Stomach (tissue), 4 donors: ENCODE measurements at regions not wholly inside any gene's neighbourhood (a gene's known extent, or its start where the extent isn't known, plus 50 kb on each side); places are given as distances from the start of the nearest gene placed in this dataset.

Experiments used
- POLR2AphosphoS5 ChIP-seq, 3 donors: sonication (generic); formaldehyde crosslinking; IDR thresholded peaks; one replicate each; pipeline ENCODE4 v1.6.1; 2016; ENCODE audit warnings: antibody characterized with exemption in 3 of 3
- TF ChIP-seq, protein P1 (sequence below), 7 experiments: fragments of 450-650 bp in 4 of 7; fragments of 200-600 bp in 3 of 7; sonication (generic) in 3 of 7; IDR thresholded peaks; one replicate each; pipeline ENCODE4 v1.5.1; 2016 to 2019; ENCODE audit warnings: antibody characterized with exemption in 7 of 7, control low read depth in 2 of 7, mild to moderate bottlenecking in 1 of 7

DNA sequence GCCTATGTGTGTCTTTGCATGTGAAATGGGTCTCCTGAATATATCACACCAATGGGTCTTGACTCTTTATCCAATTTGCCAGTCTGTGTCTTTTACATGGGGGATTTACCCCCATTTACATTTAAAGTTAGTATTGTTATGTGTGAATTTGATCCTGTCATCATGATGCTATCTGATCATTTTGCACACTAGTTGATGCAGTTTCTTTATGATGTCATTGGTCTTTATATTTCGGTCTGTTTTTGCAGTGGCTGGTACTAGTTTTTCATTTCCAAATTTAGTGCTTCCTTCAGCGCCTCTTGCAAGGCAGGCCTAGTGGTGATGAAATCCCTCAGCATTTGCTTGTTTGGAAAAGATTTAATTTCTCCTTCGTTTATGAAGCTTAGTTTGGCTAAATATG, 555.2 kb upstream of the BTBD3 start:
- TF ChIP-seq, protein P1, sequence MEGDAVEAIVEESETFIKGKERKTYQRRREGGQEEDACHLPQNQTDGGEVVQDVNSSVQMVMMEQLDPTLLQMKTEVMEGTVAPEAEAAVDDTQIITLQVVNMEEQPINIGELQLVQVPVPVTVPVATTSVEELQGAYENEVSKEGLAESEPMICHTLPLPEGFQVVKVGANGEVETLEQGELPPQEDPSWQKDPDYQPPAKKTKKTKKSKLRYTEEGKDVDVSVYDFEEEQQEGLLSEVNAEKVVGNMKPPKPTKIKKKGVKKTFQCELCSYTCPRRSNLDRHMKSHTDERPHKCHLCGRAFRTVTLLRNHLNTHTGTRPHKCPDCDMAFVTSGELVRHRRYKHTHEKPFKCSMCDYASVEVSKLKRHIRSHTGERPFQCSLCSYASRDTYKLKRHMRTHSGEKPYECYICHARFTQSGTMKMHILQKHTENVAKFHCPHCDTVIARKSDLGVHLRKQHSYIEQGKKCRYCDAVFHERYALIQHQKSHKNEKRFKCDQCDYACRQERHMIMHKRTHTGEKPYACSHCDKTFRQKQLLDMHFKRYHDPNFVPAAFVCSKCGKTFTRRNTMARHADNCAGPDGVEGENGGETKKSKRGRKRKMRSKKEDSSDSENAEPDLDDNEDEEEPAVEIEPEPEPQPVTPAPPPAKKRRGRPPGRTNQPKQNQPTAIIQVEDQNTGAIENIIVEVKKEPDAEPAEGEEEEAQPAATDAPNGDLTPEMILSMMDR (IDR thresholded peaks at IDR 0.05), result no peak
- TF ChIP-seq POLR2AphosphoS5 (IDR thresholded peaks at IDR 0.05), result no peak
